HG02588 (cell line): ENCODE measurements at regions not wholly inside any gene's neighbourhood (a gene's known extent, or its start where the extent isn't known, plus 50 kb on each side); places are given as distances from the start of the nearest gene placed in this dataset.
"Not testable (repeated sequence)": the region's sequence is repeated elsewhere in the genome, so short reads cannot be mapped to it uniquely, and the experiment has no call there.

Experiments used
- ATAC-seq: cut with Tn5 transposase; IDR thresholded peaks from one replicate; pipeline ENCODE4 v1.9.1; 2021; ENCODE audit warnings: mild to moderate bottlenecking, moderate library complexity; ENCODE audit not compliant: unreplicated experiment

GRCh38 chr10:3580565-3580964 lies 204.4 kb downstream of the KLF6 start:
- ATAC-seq, result no peak

- no peak for ATAC-seq
Measured at GRCh38 chr10:3579845-3580244, 205.2 kb downstream of the KLF6 start.

- no peak for ATAC-seq
Measured at GRCh38 chr10:3578682-3579081, 206.3 kb downstream of the KLF6 start.

- ATAC-seq, result no peak
Measured at GRCh38 chr10:3578159-3578558, 206.8 kb downstream of the KLF6 start.

GRCh38 chr10:3574451-3574850 lies 210.6 kb downstream of the KLF6 start:
- no peak for ATAC-seq

GRCh38 chr10:3573498-3573897 lies 211.5 kb downstream of the KLF6 start:
- ATAC-seq, result no peak

- no peak for ATAC-seq
Measured at GRCh38 chr10:3571310-3571825, 213.6 kb downstream of the KLF6 start.

- ATAC-seq, result no peak
Measured at GRCh38 chr10:3570855-3571266, 214.1 kb downstream of the KLF6 start.

GRCh38 chr10:3570131-3570729 lies 214.8 kb downstream of the KLF6 start:
- no peak for ATAC-seq

- no peak for ATAC-seq
Measured at GRCh38 chr10:3568983-3569382, 216.0 kb downstream of the KLF6 start.

GRCh38 chr10:3568392-3568791 lies 216.6 kb downstream of the KLF6 start:
- no peak for ATAC-seq

- ATAC-seq, result no peak
Measured at GRCh38 chr10:3567291-3567963, 217.6 kb downstream of the KLF6 start.

- no peak for ATAC-seq
Measured at GRCh38 chr10:3566627-3567026, 218.4 kb downstream of the KLF6 start.

- ATAC-seq, result no peak
Measured at GRCh38 chr10:3564346-3565002, 220.5 kb downstream of the KLF6 start.

- ATAC-seq, result no peak
Measured at GRCh38 chr10:3563298-3563697, 221.7 kb downstream of the KLF6 start.

- ATAC-seq, result not testable (repeated sequence)
Measured at GRCh38 chr10:3560628-3561027, 224.4 kb downstream of the KLF6 start.

- no peak for ATAC-seq
Measured at GRCh38 chr10:3559527-3559926, 225.5 kb downstream of the KLF6 start.

- ATAC-seq, result no peak
Measured at GRCh38 chr10:3559011-3559410, 226.0 kb downstream of the KLF6 start.

GRCh38 chr10:3556191-3557017 lies 228.6 kb downstream of the KLF6 start:
- ATAC-seq, result not testable (repeated sequence)

GRCh38 chr10:3554121-3554522 lies 230.9 kb downstream of the KLF6 start:
- no peak for ATAC-seq

GRCh38 chr10:3552281-3552680 lies 232.7 kb downstream of the KLF6 start:
- no peak for ATAC-seq
